ENCODE measurements at regions not wholly inside any gene's neighbourhood (a gene's known extent, or its start where the extent isn't known, plus 50 kb on each side); places are given as distances from the start of the nearest gene placed in this dataset.
"Not testable (repeated sequence)": the region's sequence is repeated elsewhere in the genome, so short reads cannot be mapped to it uniquely, and the experiment has no call there.

GRCh38 chr5:98237794-98238193, 535.7 kb upstream of the RGMB start:
- DNase-seq, result not testable (repeated sequence)

GRCh38 chr5:98243972-98244371, 529.5 kb upstream of the RGMB start:
- DNase-seq, result no peak

GRCh38 chr5:98248949-98249348, 524.5 kb upstream of the RGMB start:
- DNase-seq, result no peak

- DNase-seq, result no peak
Observed at GRCh38 chr5:98258939-98259338, 514.5 kb upstream of the RGMB start.

- DNase-seq, result no peak
Observed at GRCh38 chr5:98259595-98259994, 513.9 kb upstream of the RGMB start.

GRCh38 chr5:98263084-98263483, 510.4 kb upstream of the RGMB start:
- no peak for DNase-seq

GRCh38 chr5:98268162-98268860, 505.2 kb upstream of the RGMB start:
- DNase-seq, result no peak

GRCh38 chr5:98275980-98276379, 497.5 kb upstream of the RGMB start:
- DNase-seq, result no peak

GRCh38 chr5:98282521-98282920, 490.9 kb upstream of the RGMB start:
- no peak for DNase-seq

GRCh38 chr5:98292496-98292895, 481.0 kb upstream of the RGMB start:
- no peak for DNase-seq

- no peak for DNase-seq
Observed at GRCh38 chr5:98296426-98296825, 477.0 kb upstream of the RGMB start.

- DNase-seq, result no peak
Observed at GRCh38 chr5:98299435-98299834, 474.0 kb upstream of the RGMB start.

- no peak for DNase-seq
Observed at GRCh38 chr5:98301547-98301946, 471.9 kb upstream of the RGMB start.

- DNase-seq, result no peak
Observed at GRCh38 chr5:98307811-98308210, 465.7 kb upstream of the RGMB start.

- DNase-seq, result no peak
Observed at GRCh38 chr5:98308231-98308630, 465.2 kb upstream of the RGMB start.

GRCh38 chr5:98308960-98309359, 464.5 kb upstream of the RGMB start:
- DNase-seq, result no peak

- no peak for DNase-seq
Observed at GRCh38 chr5:98309785-98310598, 463.5 kb upstream of the RGMB start.

GRCh38 chr5:98314292-98314691, 459.2 kb upstream of the RGMB start:
- DNase-seq, result no peak

- no peak for DNase-seq
Observed at GRCh38 chr5:98318386-98318785, 455.1 kb upstream of the RGMB start.

GRCh38 chr5:98319299-98320011, 454.0 kb upstream of the RGMB start:
- no peak for DNase-seq

GRCh38 chr5:98320343-98320742, 453.1 kb upstream of the RGMB start:
- DNase-seq, result no peak

- no peak for DNase-seq
Observed at GRCh38 chr5:98321361-98321760, 452.1 kb upstream of the RGMB start.

GRCh38 chr5:98325187-98325586, 448.3 kb upstream of the RGMB start:
- not testable (repeated sequence) for DNase-seq

- DNase-seq, result no peak
Observed at GRCh38 chr5:98328015-98328414, 445.4 kb upstream of the RGMB start.
